ENCODE measurements at regions not wholly inside any gene's neighbourhood (a gene's known extent, or its start where the extent isn't known, plus 50 kb on each side); places are given as distances from the start of the nearest gene placed in this dataset.
"Not testable (repeated sequence)": the region's sequence is repeated elsewhere in the genome, so short reads cannot be mapped to it uniquely, and the experiment has no call there.

- H3K4me1 ChIP-seq (ENCODE audit: control insufficient read depth, insufficient read depth, low read length) = no peaks in the 10 kb centered on the region
- H3K4me3 ChIP-seq (ENCODE audit: low read length) = no peak overlapping the region
- H3K9me3 ChIP-seq (ENCODE audit: control insufficient read depth, low read length) = no peaks in the 10 kb centered on the region
- no peaks in the 10 kb centered on the region for H3K27me3 ChIP-seq (ENCODE audit: control insufficient read depth, insufficient read depth, low read length)
- no peaks in the 10 kb centered on the region for H3K36me3 ChIP-seq (ENCODE audit: control insufficient read depth, insufficient read depth, low read length)
- H3K9ac ChIP-seq (ENCODE audit: low read length) = no peak overlapping the region
These were observed 223.4 kb upstream of the MCHR2 start for GRCh38 chr6:100217225-100218012.

- no peaks in the 10 kb centered on the region for H3K36me3 ChIP-seq (ENCODE audit: control insufficient read depth, insufficient read depth, low read length)
- H3K9ac ChIP-seq (ENCODE audit: low read length) = no peak overlapping the region
These were observed 222.7 kb upstream of the MCHR2 start for GRCh38 chr6:100216760-100217159.

GRCh38 chr6:100212131-100212530, 218.1 kb upstream of the MCHR2 start:
- Histone ChIP-seq H3K9me3 (ENCODE audit: control insufficient read depth, low read length) (no peaks in the 10 kb centered on the region), H3K4me3 (ENCODE audit: low read length) (no peak overlapping the region), H3K4me1 (ENCODE audit: control insufficient read depth, insufficient read depth, low read length) (no peaks in the 10 kb centered on the region), H3K27me3 (ENCODE audit: control insufficient read depth, insufficient read depth, low read length) (no peaks in the 10 kb centered on the region), H3K36me3 (ENCODE audit: control insufficient read depth, insufficient read depth, low read length) (no peaks in the 10 kb centered on the region), H3K9ac (ENCODE audit: low read length) (no peak overlapping the region)

More at GRCh38 chr6:100216760-100217159, 222.7 kb upstream of the MCHR2 start:
- Histone ChIP-seq H3K4me3 (ENCODE audit: low read length) (no peak overlapping the region), H3K4me1 (ENCODE audit: control insufficient read depth, insufficient read depth, low read length) (no peaks in the 10 kb centered on the region), H3K27me3 (ENCODE audit: control insufficient read depth, insufficient read depth, low read length) (no peaks in the 10 kb centered on the region), H3K9me3 (ENCODE audit: control insufficient read depth, low read length) (no peaks in the 10 kb centered on the region)

GRCh38 chr6:100210137-100211117, 216.4 kb upstream of the MCHR2 start:
- Histone ChIP-seq H3K27me3 (ENCODE audit: control insufficient read depth, insufficient read depth, low read length) (no peaks in the 10 kb centered on the region), H3K4me1 (ENCODE audit: control insufficient read depth, insufficient read depth, low read length) (no peaks in the 10 kb centered on the region), H3K9me3 (ENCODE audit: control insufficient read depth, low read length) (no peaks in the 10 kb centered on the region), H3K4me3 (ENCODE audit: low read length) (no peak overlapping the region), H3K36me3 (ENCODE audit: control insufficient read depth, insufficient read depth, low read length) (no peaks in the 10 kb centered on the region), H3K9ac (ENCODE audit: low read length) (no peak overlapping the region)

- Histone ChIP-seq H3K36me3 (ENCODE audit: control insufficient read depth, insufficient read depth, low read length) (no peaks in the 10 kb centered on the region), H3K9me3 (ENCODE audit: control insufficient read depth, low read length) (no peaks in the 10 kb centered on the region), H3K27me3 (ENCODE audit: control insufficient read depth, insufficient read depth, low read length) (no peaks in the 10 kb centered on the region), H3K9ac (ENCODE audit: low read length) (no peak overlapping the region), H3K4me1 (ENCODE audit: control insufficient read depth, insufficient read depth, low read length) (no peaks in the 10 kb centered on the region), H3K4me3 (ENCODE audit: low read length) (no peak overlapping the region)
These were observed 215.5 kb upstream of the MCHR2 start for GRCh38 chr6:100209323-100210136.

- Histone ChIP-seq H3K4me3 (ENCODE audit: low read length) (no peak overlapping the region), H3K4me1 (ENCODE audit: control insufficient read depth, insufficient read depth, low read length) (no peaks in the 10 kb centered on the region), H3K9ac (ENCODE audit: low read length) (no peak overlapping the region), H3K36me3 (ENCODE audit: control insufficient read depth, insufficient read depth, low read length) (no peaks in the 10 kb centered on the region), H3K27me3 (ENCODE audit: control insufficient read depth, insufficient read depth, low read length) (no peaks in the 10 kb centered on the region), H3K9me3 (ENCODE audit: control insufficient read depth, low read length) (no peaks in the 10 kb centered on the region)
These were observed 209.4 kb upstream of the MCHR2 start for GRCh38 chr6:100203400-100203799.

GRCh38 chr6:100202417-100203194, 208.6 kb upstream of the MCHR2 start:
- no peak overlapping the region for H3K9ac ChIP-seq (ENCODE audit: low read length)
- no peaks in the 10 kb centered on the region for H3K27me3 ChIP-seq (ENCODE audit: control insufficient read depth, insufficient read depth, low read length)
- no peak overlapping the region for H3K4me3 ChIP-seq (ENCODE audit: low read length)
- H3K36me3 ChIP-seq (ENCODE audit: control insufficient read depth, insufficient read depth, low read length) = no peaks in the 10 kb centered on the region
- no peaks in the 10 kb centered on the region for H3K9me3 ChIP-seq (ENCODE audit: control insufficient read depth, low read length)
- H3K4me1 ChIP-seq (ENCODE audit: control insufficient read depth, insufficient read depth, low read length) = no peaks in the 10 kb centered on the region

GRCh38 chr6:100196214-100196982, 202.4 kb upstream of the MCHR2 start:
- H3K4me1 ChIP-seq (ENCODE audit: control insufficient read depth, insufficient read depth, low read length); H3K4me3 ChIP-seq (ENCODE audit: low read length); H3K9ac ChIP-seq (ENCODE audit: low read length); H3K9me3 ChIP-seq (ENCODE audit: control insufficient read depth, low read length); H3K36me3 ChIP-seq (ENCODE audit: control insufficient read depth, insufficient read depth, low read length); H3K27me3 ChIP-seq (ENCODE audit: control insufficient read depth, insufficient read depth, low read length): not testable (repeated sequence)

GRCh38 chr6:100195244-100195643, 201.2 kb upstream of the MCHR2 start:
- H3K36me3 ChIP-seq (ENCODE audit: control insufficient read depth, insufficient read depth, low read length); H3K27me3 ChIP-seq (ENCODE audit: control insufficient read depth, insufficient read depth, low read length); H3K9ac ChIP-seq (ENCODE audit: low read length); H3K4me1 ChIP-seq (ENCODE audit: control insufficient read depth, insufficient read depth, low read length); H3K9me3 ChIP-seq (ENCODE audit: control insufficient read depth, low read length); H3K4me3 ChIP-seq (ENCODE audit: low read length): not testable (repeated sequence)

- H3K4me1 ChIP-seq (ENCODE audit: control insufficient read depth, insufficient read depth, low read length) = no peaks in the 10 kb centered on the region
- H3K9ac ChIP-seq (ENCODE audit: low read length) = no peak overlapping the region
- H3K4me3 ChIP-seq (ENCODE audit: low read length) = no peak overlapping the region
- H3K9me3 ChIP-seq (ENCODE audit: control insufficient read depth, low read length) = no peaks in the 10 kb centered on the region
- H3K36me3 ChIP-seq (ENCODE audit: control insufficient read depth, insufficient read depth, low read length) = no peaks in the 10 kb centered on the region
- no peaks in the 10 kb centered on the region for H3K27me3 ChIP-seq (ENCODE audit: control insufficient read depth, insufficient read depth, low read length)
These were observed 200.5 kb upstream of the MCHR2 start for GRCh38 chr6:100194535-100194934.

- Histone ChIP-seq H3K27me3 (ENCODE audit: control insufficient read depth, insufficient read depth, low read length) (no peaks in the 10 kb centered on the region), H3K4me1 (ENCODE audit: control insufficient read depth, insufficient read depth, low read length) (no peaks in the 10 kb centered on the region), H3K4me3 (ENCODE audit: low read length) (no peak overlapping the region), H3K9me3 (ENCODE audit: control insufficient read depth, low read length) (no peaks in the 10 kb centered on the region), H3K36me3 (ENCODE audit: control insufficient read depth, insufficient read depth, low read length) (no peaks in the 10 kb centered on the region), H3K9ac (ENCODE audit: low read length) (no peak overlapping the region)
These were observed 194.7 kb upstream of the MCHR2 start for GRCh38 chr6:100188754-100189153.

All from mucosa of stomach (tissue), 1 donor.